BE2C (cell line): ENCODE measurements at regions not wholly inside any gene's neighbourhood (a gene's known extent, or its start where the extent isn't known, plus 50 kb on each side); places are given as distances from the start of the nearest gene placed in this dataset.

Source experiments
- DNase-seq: peaks from one replicate; pipeline ENCODE4 v3.0.0-alpha.2; 2020
- H3K27me3 ChIP-seq: fragments of 250-450 bp; sonication (Bioruptor Pico); 2 replicates; pipeline ENCODE4 v1.5.1; 2020; ENCODE audit warnings: mild to moderate bottlenecking
- H3K36me3 ChIP-seq: fragments of 250-450 bp; sonication (Bioruptor Pico); 2 replicates; pipeline ENCODE4 v1.5.1; 2020; ENCODE audit warnings: mild to moderate bottlenecking
- H3K4me1 ChIP-seq: fragments of 250-450 bp; sonication (Bioruptor Pico); 2 replicates; pipeline ENCODE4 v1.5.1; 2020
- H3K4me3 ChIP-seq: 2 replicates; pipeline ENCODE4 v1.5.1; 2011; ENCODE audit warnings: low read depth, low read length
- H3K9me3 ChIP-seq: fragments of 250-450 bp; sonication (Bioruptor Pico); 2 replicates; pipeline ENCODE4 v1.5.1; 2020
- CTCF ChIP-seq: IDR thresholded peaks from 2 replicates; pipeline ENCODE4 v1.5.1; 2012; ENCODE audit warnings: mild to moderate bottlenecking, low read depth, low read length

- DNase-seq: no peak
- H3K27me3 ChIP-seq: no peaks in the 10 kb centered on the region
- TF ChIP-seq CTCF: no peak
- H3K36me3 ChIP-seq: no peaks in the 10 kb centered on the region
- H3K4me3 ChIP-seq: no peak overlapping the region
- no peaks in the 10 kb centered on the region for H3K4me1 ChIP-seq
- H3K9me3 ChIP-seq: no peaks in the 10 kb centered on the region
Observed at GRCh38 chr11:62064221-62064620, 59.6 kb upstream of the INCENP start.

- no peak for DNase-seq
- H3K36me3 ChIP-seq: no peaks in the 10 kb centered on the region
- no peak for TF ChIP-seq CTCF
- no peak overlapping the region for H3K4me3 ChIP-seq
- no peaks in the 10 kb centered on the region for H3K9me3 ChIP-seq
- no peaks in the 10 kb centered on the region for H3K27me3 ChIP-seq
- no peaks in the 10 kb centered on the region for H3K4me1 ChIP-seq
Observed at GRCh38 chr11:62062223-62062861, 61.5 kb upstream of the INCENP start.

DNA sequence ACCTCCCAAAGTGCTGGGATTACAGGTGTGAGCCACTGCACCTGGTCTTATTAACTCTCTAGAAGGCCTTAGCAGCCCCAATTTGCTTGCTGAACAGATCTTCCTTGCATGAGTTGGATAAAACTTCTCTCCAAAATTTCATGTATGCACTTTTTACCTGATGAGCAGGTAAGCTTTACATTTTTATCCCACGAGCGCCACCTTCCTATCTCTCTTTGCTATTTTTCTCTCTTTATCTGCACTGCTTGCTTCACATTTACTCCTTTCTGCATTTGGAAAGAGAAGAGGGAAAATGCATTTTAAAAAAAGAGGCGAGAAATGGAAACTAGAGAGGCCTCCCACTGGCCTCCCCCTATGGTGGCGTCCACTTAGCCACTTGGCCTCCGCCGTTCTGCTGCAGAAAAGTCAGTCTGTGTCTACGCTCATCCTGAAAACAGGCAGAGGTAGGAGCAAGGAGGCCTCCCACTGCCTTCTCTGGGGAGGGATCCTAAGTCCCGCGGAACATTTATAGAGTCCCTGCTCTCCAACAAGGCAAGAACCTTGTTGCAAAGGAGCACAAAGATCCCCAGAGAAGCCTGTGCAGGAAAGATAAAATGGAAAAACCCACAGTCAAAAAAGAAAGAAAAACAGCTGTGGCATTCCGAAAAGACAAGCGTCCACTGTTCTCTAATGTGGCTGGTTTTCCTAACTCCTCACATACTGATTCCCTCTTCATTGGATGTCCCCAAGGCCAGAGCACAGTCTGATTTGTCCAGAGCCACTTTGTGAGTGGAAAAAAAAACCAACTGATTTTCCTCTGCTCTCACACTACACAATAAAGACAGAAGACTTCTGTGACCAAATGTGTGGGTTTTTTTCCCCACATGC lies 62.2 kb upstream of the INCENP start:
- H3K36me3 ChIP-seq: no peaks in the 10 kb centered on the region
- H3K4me3 ChIP-seq: no peak overlapping the region
- H3K9me3 ChIP-seq: no peaks in the 10 kb centered on the region
- no peak for TF ChIP-seq CTCF
- no peaks in the 10 kb centered on the region for H3K4me1 ChIP-seq
- no peak for DNase-seq
- H3K27me3 ChIP-seq: no peaks in the 10 kb centered on the region

DNA sequence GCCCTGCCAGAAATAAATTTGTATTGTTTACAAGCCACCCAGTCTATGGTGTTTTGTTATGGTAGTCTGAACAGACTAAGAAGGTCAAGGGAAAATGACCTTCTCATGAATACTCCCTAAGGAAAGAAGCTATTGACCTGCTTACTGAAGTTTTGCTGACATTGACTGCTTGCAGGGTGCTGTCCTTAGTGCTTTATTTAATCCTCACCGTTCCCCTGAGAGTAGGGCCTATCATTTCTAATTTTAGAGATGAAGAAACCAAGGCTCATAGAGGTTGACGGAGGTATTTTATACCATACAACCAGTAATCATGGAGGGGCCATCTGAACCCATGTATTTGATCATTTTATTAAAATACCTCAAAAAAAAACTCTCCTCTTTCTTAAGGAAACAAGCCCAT lies 66.7 kb upstream of the INCENP start:
- H3K4me3 ChIP-seq: no peak overlapping the region
- DNase-seq: no peak
- H3K4me1 ChIP-seq: no peaks in the 10 kb centered on the region
- H3K36me3 ChIP-seq: no peaks in the 10 kb centered on the region
- H3K9me3 ChIP-seq: no peaks in the 10 kb centered on the region
- no peaks in the 10 kb centered on the region for H3K27me3 ChIP-seq
- TF ChIP-seq CTCF: no peak

GRCh38 chr11:62055970-62056369 lies 67.8 kb upstream of the INCENP start:
- no peaks in the 10 kb centered on the region for H3K4me1 ChIP-seq

More at GRCh38 chr11:62055970-62056369, 67.8 kb upstream of the INCENP start:
- no peak for DNase-seq
- Histone ChIP-seq H3K9me3 (no peaks in the 10 kb centered on the region), H3K27me3 (no peaks in the 10 kb centered on the region), H3K4me3 (no peak overlapping the region), H3K36me3 (no peaks in the 10 kb centered on the region)
- no peak for TF ChIP-seq CTCF
